ENCODE measurements at regions not wholly inside any gene's neighbourhood (a gene's known extent, or its start where the extent isn't known, plus 50 kb on each side); places are given as distances from the start of the nearest gene placed in this dataset.

DNA sequence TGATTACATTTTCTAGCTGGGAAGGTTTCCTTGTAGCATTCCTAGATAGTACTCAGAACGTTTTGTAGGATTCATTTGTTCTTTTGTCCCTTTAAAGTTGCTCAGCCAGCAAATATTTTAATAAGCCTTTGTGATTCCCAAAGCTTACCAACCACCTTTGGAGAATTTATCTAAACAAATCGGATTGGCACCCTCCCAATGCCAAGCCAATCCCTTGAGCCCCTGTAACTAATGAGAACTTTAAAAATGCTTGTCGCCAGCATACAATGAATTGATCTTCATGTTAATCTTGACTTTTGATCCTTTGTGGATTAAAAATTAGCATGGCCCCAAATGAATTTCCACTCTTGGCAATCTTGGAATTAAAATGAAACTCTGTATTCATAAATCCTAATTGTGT lies 559.5 kb downstream of the UTRN start:
- Histone ChIP-seq H3K27ac (ENCODE audit: low read length) (no peak overlapping the region), H3K9me3 (ENCODE audit: control insufficient read depth, insufficient read depth, low read depth, low read length) (no peaks in the 10 kb centered on the region), H3K4me1 (ENCODE audit: control insufficient read depth, insufficient read depth, low read length) (no peaks in the 10 kb centered on the region), H3K4me3 (ENCODE audit: low read depth in 2 of 2, low read length in 2 of 2) (no peak overlapping the region), H3K36me3 (ENCODE audit: control insufficient read depth, insufficient read depth, low read length) (peaks cover 8% of the 10 kb centered on the region; the same call in 1 of the 2 replicates), H3K27me3 (ENCODE audit: control insufficient read depth, insufficient read depth, low read length) (no peaks in the 10 kb centered on the region)
- ChIA-PET CTCF (no interaction called here), POLR2A (no interaction called here)
- BruUV-seq (replicated peaks), result no TSS peak
- ATAC-seq (no peak), DNase-seq (ENCODE audit: low read depth, low spot score) (no peak)
- TF ChIP-seq, protein P1, sequence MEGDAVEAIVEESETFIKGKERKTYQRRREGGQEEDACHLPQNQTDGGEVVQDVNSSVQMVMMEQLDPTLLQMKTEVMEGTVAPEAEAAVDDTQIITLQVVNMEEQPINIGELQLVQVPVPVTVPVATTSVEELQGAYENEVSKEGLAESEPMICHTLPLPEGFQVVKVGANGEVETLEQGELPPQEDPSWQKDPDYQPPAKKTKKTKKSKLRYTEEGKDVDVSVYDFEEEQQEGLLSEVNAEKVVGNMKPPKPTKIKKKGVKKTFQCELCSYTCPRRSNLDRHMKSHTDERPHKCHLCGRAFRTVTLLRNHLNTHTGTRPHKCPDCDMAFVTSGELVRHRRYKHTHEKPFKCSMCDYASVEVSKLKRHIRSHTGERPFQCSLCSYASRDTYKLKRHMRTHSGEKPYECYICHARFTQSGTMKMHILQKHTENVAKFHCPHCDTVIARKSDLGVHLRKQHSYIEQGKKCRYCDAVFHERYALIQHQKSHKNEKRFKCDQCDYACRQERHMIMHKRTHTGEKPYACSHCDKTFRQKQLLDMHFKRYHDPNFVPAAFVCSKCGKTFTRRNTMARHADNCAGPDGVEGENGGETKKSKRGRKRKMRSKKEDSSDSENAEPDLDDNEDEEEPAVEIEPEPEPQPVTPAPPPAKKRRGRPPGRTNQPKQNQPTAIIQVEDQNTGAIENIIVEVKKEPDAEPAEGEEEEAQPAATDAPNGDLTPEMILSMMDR (IDR thresholded peaks at IDR 0.05), result no peak
- TF ChIP-seq POLR2AphosphoS5 (IDR thresholded peaks at IDR 0.05; ENCODE audit: low read depth, low read length) (no peak), SIN3A (IDR thresholded peaks at IDR 0.05; ENCODE audit: borderline replicate concordance, insufficient read depth, low read depth, low read length) (no peak), TCF7L2 (IDR thresholded peaks at IDR 0.05; ENCODE audit: low read depth, low read length) (no peak)
- TF ChIP-seq, protein P2, sequence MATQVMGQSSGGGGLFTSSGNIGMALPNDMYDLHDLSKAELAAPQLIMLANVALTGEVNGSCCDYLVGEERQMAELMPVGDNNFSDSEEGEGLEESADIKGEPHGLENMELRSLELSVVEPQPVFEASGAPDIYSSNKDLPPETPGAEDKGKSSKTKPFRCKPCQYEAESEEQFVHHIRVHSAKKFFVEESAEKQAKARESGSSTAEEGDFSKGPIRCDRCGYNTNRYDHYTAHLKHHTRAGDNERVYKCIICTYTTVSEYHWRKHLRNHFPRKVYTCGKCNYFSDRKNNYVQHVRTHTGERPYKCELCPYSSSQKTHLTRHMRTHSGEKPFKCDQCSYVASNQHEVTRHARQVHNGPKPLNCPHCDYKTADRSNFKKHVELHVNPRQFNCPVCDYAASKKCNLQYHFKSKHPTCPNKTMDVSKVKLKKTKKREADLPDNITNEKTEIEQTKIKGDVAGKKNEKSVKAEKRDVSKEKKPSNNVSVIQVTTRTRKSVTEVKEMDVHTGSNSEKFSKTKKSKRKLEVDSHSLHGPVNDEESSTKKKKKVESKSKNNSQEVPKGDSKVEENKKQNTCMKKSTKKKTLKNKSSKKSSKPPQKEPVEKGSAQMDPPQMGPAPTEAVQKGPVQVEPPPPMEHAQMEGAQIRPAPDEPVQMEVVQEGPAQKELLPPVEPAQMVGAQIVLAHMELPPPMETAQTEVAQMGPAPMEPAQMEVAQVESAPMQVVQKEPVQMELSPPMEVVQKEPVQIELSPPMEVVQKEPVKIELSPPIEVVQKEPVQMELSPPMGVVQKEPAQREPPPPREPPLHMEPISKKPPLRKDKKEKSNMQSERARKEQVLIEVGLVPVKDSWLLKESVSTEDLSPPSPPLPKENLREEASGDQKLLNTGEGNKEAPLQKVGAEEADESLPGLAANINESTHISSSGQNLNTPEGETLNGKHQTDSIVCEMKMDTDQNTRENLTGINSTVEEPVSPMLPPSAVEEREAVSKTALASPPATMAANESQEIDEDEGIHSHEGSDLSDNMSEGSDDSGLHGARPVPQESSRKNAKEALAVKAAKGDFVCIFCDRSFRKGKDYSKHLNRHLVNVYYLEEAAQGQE (IDR thresholded peaks at IDR 0.05; ENCODE audit: insufficient read depth in 1 of 2, low read depth in 2 of 2, low read length in 1 of 2), result no peak
- in situ Hi-C loops (cut with HindIII; ENCODE audit: low pct_unique_long_range_greater_than_20kb, low sequenced_read_pairs) (no loop called here), intact Hi-C loops (cut with micrococcal nuclease; ENCODE audit: unreplicated experiment) (no loop called here)

DNA sequence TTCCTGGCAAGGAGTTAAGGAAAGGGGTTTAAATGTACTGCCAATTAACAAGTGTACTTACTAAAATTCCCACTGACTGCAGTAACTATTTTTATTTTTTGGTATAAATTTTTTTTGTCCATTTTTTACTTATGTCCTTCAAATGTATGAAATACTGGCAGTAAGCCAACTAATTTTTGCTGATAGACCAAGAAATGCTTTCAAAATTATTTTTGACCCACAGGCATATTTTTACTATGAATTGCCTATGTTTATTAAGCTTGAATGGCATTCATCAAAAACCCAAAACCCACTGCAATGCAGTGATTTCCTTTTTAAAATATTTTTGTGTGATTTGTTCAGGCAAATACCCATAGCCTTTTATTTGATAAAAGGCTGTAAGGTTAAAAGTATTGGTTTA lies 560.1 kb downstream of the UTRN start:
- ChIA-PET CTCF (no interaction called here), POLR2A (no interaction called here)
- H3K27me3 ChIP-seq (ENCODE audit: control insufficient read depth, insufficient read depth, low read length), result no peaks in the 10 kb centered on the region
- no peaks in the 10 kb centered on the region for H3K4me1 ChIP-seq (ENCODE audit: control insufficient read depth, insufficient read depth, low read length)
- TF ChIP-seq, protein P1 (IDR thresholded peaks at IDR 0.05), result no peak
- TF ChIP-seq POLR2AphosphoS5 (IDR thresholded peaks at IDR 0.05; ENCODE audit: low read depth, low read length) (no peak), TCF7L2 (IDR thresholded peaks at IDR 0.05; ENCODE audit: low read depth, low read length) (no peak), SIN3A (IDR thresholded peaks at IDR 0.05; ENCODE audit: borderline replicate concordance, insufficient read depth, low read depth, low read length) (no peak)
- TF ChIP-seq, protein P2 (IDR thresholded peaks at IDR 0.05; ENCODE audit: insufficient read depth in 1 of 2, low read depth in 2 of 2, low read length in 1 of 2), result no peak
- DNase-seq (ENCODE audit: low read depth, low spot score), result no peak
- no peak overlapping the region for H3K4me3 ChIP-seq (ENCODE audit: low read depth in 2 of 2, low read length in 2 of 2)
- intact Hi-C loops (cut with micrococcal nuclease; ENCODE audit: unreplicated experiment) (no loop called here), in situ Hi-C loops (cut with HindIII; ENCODE audit: low pct_unique_long_range_greater_than_20kb, low sequenced_read_pairs) (no loop called here)
- no peaks in the 10 kb centered on the region for H3K9me3 ChIP-seq (ENCODE audit: control insufficient read depth, insufficient read depth, low read depth, low read length)
- BruUV-seq (replicated peaks), result no TSS peak
- no peak for ATAC-seq
- H3K27ac ChIP-seq (ENCODE audit: low read length), result no peak overlapping the region
- H3K36me3 ChIP-seq (ENCODE audit: control insufficient read depth, insufficient read depth, low read length), result peaks cover 8% of the 10 kb centered on the region; the same call in 1 of the 2 replicates
